LNCaP clone FGC (cell line): ENCODE measurements at regions not wholly inside any gene's neighbourhood (a gene's known extent, or its start where the extent isn't known, plus 50 kb on each side); places are given as distances from the start of the nearest gene placed in this dataset.

ENCODE experiments used
- DNase-seq: peaks from one replicate; pipeline ENCODE4 v3.0.0-alpha.2; 2011; ENCODE audit warnings: low read depth
- H3K4me3 ChIP-seq: 2 replicates; pipeline ENCODE4 v1.5.1; 2011; ENCODE audit warnings: mild to moderate bottlenecking, low read depth, low read length, control low read depth
- CTCF ChIP-seq: IDR thresholded peaks from 2 replicates; pipeline ENCODE4 v1.5.1; 2012; ENCODE audit warnings: mild to moderate bottlenecking; ENCODE audit not compliant: control insufficient read depth, insufficient read depth; ENCODE audit errors: extremely low read depth

DNA sequence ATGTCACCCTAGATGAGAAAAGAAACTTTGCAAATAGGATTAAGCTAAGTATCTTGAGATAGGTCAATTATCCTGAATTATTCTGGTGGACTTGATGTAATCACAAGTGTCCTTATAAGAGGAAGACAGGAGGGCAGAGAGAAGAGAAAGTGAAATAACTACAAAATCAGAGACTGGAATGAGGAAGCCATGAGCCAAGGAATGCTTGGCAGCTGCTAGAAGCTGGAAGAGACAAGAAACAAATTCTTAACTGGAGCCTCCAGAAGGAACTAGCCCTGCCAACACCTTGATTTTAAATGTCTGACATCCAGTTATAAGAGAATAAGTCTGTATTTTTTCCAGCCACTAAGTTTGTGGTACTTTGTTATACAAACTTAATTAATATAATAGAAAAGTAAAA is 480.0 kb downstream of the NR2F1-AS1 start:
- TF ChIP-seq CTCF: no peak
- H3K4me3 ChIP-seq: no peak overlapping the region
- DNase-seq: no peak

- H3K4me3 ChIP-seq: no peak overlapping the region
- no peak for TF ChIP-seq CTCF
- no peak for DNase-seq
Measured at GRCh38 chr5:93100428-93100827, 480.6 kb downstream of the NR2F1-AS1 start.

GRCh38 chr5:93099902-93100347 is 481.1 kb downstream of the NR2F1-AS1 start:
- TF ChIP-seq CTCF: no peak
- no peak for DNase-seq
- no peak overlapping the region for H3K4me3 ChIP-seq

- no peak overlapping the region for H3K4me3 ChIP-seq
- no peak for TF ChIP-seq CTCF
- peak; percentile 41 for DNase-seq
Measured at GRCh38 chr5:93096561-93096960, 484.5 kb downstream of the NR2F1-AS1 start.

DNA sequence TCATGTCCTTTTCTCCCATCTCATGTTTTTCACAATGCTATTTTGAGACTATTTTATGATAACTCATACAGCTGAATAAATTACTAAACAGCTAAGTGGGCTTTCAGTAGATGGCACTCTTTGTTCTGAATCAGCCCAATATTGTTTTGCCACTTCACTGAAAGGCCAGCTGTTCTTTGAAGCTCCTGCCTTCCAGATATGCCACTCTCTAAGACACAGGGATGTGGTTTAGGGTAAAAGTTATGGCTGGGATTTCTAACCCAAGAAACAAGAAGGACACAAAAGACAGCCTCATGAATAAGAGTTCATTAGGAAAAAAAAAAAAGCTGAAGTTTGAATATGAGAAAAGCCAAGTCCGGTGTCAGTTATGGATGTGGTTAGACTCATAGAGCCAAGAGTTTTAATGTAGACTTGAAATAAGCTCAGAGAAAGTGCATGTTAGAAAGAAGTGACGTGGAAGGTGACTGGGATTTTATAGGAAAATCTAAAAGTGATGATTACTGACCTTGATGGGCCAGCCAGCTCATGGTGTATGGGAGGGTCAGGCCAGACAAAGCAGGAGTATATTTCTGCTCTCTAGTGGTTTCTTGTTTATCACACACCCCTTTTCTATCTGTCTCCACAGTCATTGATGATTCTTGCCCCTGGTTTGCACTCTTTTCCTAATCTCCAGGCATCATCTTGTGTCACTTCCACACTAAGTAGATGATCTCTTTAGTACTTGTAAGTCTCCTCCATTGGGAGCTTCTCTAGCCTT is 488.5 kb downstream of the NR2F1-AS1 start:
- no peak overlapping the region for H3K4me3 ChIP-seq
- no peak for DNase-seq
- TF ChIP-seq CTCF: peak; percentile 54

- TF ChIP-seq CTCF: no peak
- H3K4me3 ChIP-seq: no peak overlapping the region
- no peak for DNase-seq
Measured at GRCh38 chr5:93090698-93091097, 490.3 kb downstream of the NR2F1-AS1 start.
